GM12891 (cell line): ENCODE measurements at regions not wholly inside any gene's neighbourhood (a gene's known extent, or its start where the extent isn't known, plus 50 kb on each side); places are given as distances from the start of the nearest gene placed in this dataset.

Experiments
- POLR2A ChIP-seq: IDR thresholded peaks from 2 replicates; pipeline ENCODE4 v1.6.1; 2011; ENCODE audit warnings: low read depth, low read length, control low read depth
- POLR2AphosphoS5 ChIP-seq: IDR thresholded peaks from 2 replicates; pipeline ENCODE4 v1.6.1; 2011; ENCODE audit warnings: low read depth, low read length, control low read depth
- TAF1 ChIP-seq: IDR thresholded peaks from 2 replicates; pipeline ENCODE4 v1.6.1; 2011; ENCODE audit warnings: low read depth, low read length, control low read depth

- TF ChIP-seq POLR2A (no peak), POLR2AphosphoS5 (no peak), TAF1 (no peak)
Measured at GRCh38 chr21:19244502-19245187, 841.1 kb upstream of the TMPRSS15 start.
